Neutrophil (primary cell): ENCODE measurements at regions not wholly inside any gene's neighbourhood (a gene's known extent, or its start where the extent isn't known, plus 50 kb on each side); places are given as distances from the start of the nearest gene placed in this dataset.
"Not testable (repeated sequence)": the region's sequence is repeated elsewhere in the genome, so short reads cannot be mapped to it uniquely, and the experiment has no call there.

Source experiments
- H3K27ac ChIP-seq: fragments of 200-600 bp; sonication (generic); 2 replicates; pipeline ENCODE4 v1.5.1; 2016; ENCODE audit warnings: mild to moderate bottlenecking, moderate library complexity
- H3K27me3 ChIP-seq: fragments of 200-600 bp; sonication (generic); 2 replicates; pipeline ENCODE4 v1.6.0; 2016; ENCODE audit warnings: mild to moderate bottlenecking
- H3K36me3 ChIP-seq: fragments of 200-600 bp; sonication (generic); 2 replicates; pipeline ENCODE4 v1.5.1; 2017
- H3K4me1 ChIP-seq, 2 experiments: fragments of 200-600 bp in 1 of 2; sonication (generic) in 1 of 2; 1 replicate in 1 of 2; 2 replicates in 1 of 2; pipeline versions ENCODE4 v1.5.1 to v1.6.1; 2013 to 2016; ENCODE audit warnings: low read depth in 1 of 2, low read length in 1 of 2, mild to moderate bottlenecking in 1 of 2, moderate library complexity in 1 of 2; ENCODE audit not compliant: control insufficient read depth in 1 of 2, insufficient read depth in 1 of 2
- H3K4me3 ChIP-seq, 2 experiments: fragments of 200-600 bp in 1 of 2; sonication (generic) in 1 of 2; 1 replicate in 1 of 2; 2 replicates in 1 of 2; pipeline ENCODE4 v1.5.1; 2013 to 2016; ENCODE audit warnings: low read depth in 1 of 2, low read length in 1 of 2, mild to moderate bottlenecking in 1 of 2, moderate library complexity in 1 of 2
- H3K9me3 ChIP-seq: fragments of 200-600 bp; sonication (generic); 2 replicates; pipeline ENCODE4 v1.5.1; 2016
- TF ChIP-seq, protein P1 (sequence below): fragments of 200-600 bp; sonication (generic); IDR thresholded peaks from 2 replicates; pipeline ENCODE4 v1.5.1; 2016; ENCODE audit warnings: antibody characterized with exemption

DNA sequence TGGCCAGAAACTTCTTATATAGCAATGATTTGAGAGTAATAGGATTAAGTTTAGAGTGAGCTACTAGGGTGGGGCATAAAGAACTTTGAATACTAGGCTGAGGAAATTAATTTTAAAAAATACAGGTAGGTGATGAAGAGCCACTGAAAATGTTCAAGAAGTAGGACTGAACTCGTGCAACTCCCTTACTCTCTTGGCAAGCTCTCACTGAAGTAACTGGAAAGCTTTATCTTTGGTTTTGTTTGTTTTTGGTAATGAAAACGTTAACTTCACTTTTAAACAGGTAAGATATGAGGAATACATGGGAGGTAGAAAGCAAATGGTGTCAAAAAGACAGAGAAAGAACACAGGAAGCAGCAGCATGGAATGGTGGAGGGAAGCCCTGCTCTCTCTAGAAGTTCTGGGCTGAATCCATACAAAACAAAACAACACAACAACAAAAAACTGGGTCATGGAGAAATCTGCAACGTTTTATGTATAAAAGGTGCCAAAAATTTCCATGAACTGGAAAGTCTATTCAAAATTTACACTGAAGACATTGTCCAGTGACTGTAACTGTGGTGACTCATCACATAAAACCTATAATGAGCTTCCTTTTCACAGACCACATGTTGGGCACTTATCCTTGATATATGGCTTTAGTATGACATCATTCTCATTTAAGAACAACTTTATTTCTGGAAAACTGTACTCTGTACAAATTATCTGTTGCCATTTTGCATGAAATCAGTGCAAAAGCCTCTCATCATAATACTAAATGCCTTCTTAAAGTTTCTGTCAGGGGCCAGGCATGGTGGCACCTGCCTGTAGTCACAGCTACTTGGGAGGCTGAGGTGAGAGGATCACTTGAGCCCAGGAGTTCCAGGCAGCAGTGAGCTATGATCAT is 91.2 kb upstream of the CHD1 start:
- Histone ChIP-seq H3K27ac (no peak overlapping the region), H3K27me3 (no peaks in the 10 kb centered on the region), H3K4me3 (no peak overlapping the region), H3K9me3 (no peaks in the 10 kb centered on the region), H3K4me1 (peaks cover 0 to under 1% of the 10 kb centered on the region in 2 experiments), H3K36me3 (no peaks in the 10 kb centered on the region)
- TF ChIP-seq, protein P1, sequence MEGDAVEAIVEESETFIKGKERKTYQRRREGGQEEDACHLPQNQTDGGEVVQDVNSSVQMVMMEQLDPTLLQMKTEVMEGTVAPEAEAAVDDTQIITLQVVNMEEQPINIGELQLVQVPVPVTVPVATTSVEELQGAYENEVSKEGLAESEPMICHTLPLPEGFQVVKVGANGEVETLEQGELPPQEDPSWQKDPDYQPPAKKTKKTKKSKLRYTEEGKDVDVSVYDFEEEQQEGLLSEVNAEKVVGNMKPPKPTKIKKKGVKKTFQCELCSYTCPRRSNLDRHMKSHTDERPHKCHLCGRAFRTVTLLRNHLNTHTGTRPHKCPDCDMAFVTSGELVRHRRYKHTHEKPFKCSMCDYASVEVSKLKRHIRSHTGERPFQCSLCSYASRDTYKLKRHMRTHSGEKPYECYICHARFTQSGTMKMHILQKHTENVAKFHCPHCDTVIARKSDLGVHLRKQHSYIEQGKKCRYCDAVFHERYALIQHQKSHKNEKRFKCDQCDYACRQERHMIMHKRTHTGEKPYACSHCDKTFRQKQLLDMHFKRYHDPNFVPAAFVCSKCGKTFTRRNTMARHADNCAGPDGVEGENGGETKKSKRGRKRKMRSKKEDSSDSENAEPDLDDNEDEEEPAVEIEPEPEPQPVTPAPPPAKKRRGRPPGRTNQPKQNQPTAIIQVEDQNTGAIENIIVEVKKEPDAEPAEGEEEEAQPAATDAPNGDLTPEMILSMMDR = no peak

DNA sequence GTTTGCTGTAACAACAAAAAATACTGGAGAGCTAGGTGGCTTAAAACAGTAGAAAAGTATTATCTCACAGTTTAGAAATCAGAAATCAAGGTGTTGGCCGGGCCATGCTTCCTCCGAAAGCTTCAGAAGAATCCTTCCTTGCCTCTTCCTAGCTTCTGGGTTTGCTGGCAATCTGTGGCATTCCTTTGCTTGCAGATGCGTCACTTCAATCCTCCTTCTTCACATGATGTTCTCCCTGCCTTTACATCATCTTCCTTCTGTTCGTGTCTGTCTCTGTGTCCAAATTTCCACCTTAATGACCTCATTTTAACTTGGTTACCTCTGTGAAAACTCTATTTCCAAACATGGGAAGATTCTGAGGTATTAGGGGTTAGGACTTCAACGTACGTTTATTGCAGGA is 90.4 kb upstream of the CHD1 start:
- Histone ChIP-seq H3K4me1 (no peaks in the 10 kb centered on the region), H3K27me3 (no peaks in the 10 kb centered on the region), H3K4me3 (no peak overlapping the region), H3K27ac (no peak overlapping the region), H3K36me3 (no peaks in the 10 kb centered on the region), H3K9me3 (no peaks in the 10 kb centered on the region)
- TF ChIP-seq, protein P1 = no peak

GRCh38 chr5:99010294-99010693 is 81.5 kb upstream of the CHD1 start:
- Histone ChIP-seq H3K27ac (no peak overlapping the region), H3K27me3 (no peaks in the 10 kb centered on the region), H3K4me3 (no peak overlapping the region), H3K4me1 (no peaks in the 10 kb centered on the region), H3K36me3 (no peaks in the 10 kb centered on the region), H3K9me3 (no peaks in the 10 kb centered on the region)
- TF ChIP-seq, protein P1 = no peak

DNA sequence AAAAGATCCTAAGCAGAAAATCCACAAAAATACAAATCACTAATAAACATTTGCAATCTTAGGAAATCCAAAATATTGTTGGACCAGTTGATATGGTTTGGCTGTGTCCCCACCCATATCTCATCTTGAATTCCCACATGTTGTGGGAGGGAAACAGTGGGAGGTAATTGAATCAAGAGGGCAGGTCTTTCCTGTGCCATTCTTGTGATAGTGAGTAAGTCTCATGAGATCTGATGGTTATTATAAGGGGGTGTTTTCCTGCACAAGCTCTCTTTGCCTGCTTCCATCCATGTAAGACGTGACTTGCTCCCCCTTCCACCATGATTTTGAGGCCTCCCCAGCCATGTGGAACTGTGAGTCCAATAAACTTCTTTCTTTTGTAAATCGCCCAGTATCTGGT is 79.2 kb upstream of the CHD1 start:
- not testable (repeated sequence) for H3K4me1 ChIP-seq, H3K9me3 ChIP-seq, H3K4me3 ChIP-seq, H3K27ac ChIP-seq, H3K27me3 ChIP-seq, H3K36me3 ChIP-seq

DNA sequence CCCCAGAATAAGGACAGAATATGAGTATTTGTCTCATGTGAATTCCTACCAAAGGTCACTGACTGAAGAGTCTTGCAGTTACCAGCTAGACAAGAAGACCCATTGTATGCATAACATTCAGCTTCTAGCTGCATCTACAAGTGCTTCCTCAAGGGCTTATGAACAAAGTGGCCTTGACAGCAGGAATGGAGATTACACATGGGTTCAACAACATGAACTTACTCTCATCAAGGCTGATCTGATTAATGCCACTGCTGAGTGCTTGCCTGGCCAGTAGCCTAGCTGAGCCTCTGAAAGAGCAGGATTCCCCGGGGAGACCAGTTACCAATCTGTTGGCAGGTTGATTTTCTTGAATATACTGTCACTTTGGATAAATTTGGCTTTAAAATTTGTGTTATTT is 76.7 kb upstream of the CHD1 start:
- no peak overlapping the region for H3K4me3 ChIP-seq
- H3K27me3 ChIP-seq = no peaks in the 10 kb centered on the region
- no peaks in the 10 kb centered on the region for H3K36me3 ChIP-seq
- H3K27ac ChIP-seq = no peak overlapping the region
- TF ChIP-seq, protein P1 = no peak
- no peaks in the 10 kb centered on the region for H3K4me1 ChIP-seq
- H3K9me3 ChIP-seq = no peaks in the 10 kb centered on the region

GRCh38 chr5:99004960-99005359 is 76.2 kb upstream of the CHD1 start:
- Histone ChIP-seq H3K9me3 (no peaks in the 10 kb centered on the region), H3K4me1 (no peaks in the 10 kb centered on the region), H3K27me3 (no peaks in the 10 kb centered on the region), H3K4me3 (no peak overlapping the region), H3K36me3 (no peaks in the 10 kb centered on the region), H3K27ac (no peak overlapping the region)
- TF ChIP-seq, protein P1 = no peak
